SK-N-SH (cell line): ENCODE measurements at regions not wholly inside any gene's neighbourhood (a gene's known extent, or its start where the extent isn't known, plus 50 kb on each side); places are given as distances from the start of the nearest gene placed in this dataset.

Experiments used
- CTCF ChIA-PET: fragments of 300-600, 350-600 bp; formaldehyde crosslinking; extraction: SDS; loops from one replicate; lab custom pipeline; 2021; lab: Yijun Ruan, JAX
- POLR2A ChIA-PET: fragments of 350-600 bp; sonication (Branson Sonifier 250); formaldehyde crosslinking; extraction: SDS; loops from one replicate; lab custom pipeline; 2020; ENCODE audit warnings: antibody characterized with exemption, inconsistent platforms; lab: Yijun Ruan, JAX
- DNase-seq: peaks from one replicate; pipeline ENCODE4 v3.0.0; 2012
- H2AFZ ChIP-seq: fragments of 200-600 bp; sonication (generic); 2 replicates; pipeline ENCODE4 v1.8.1; 2016; ENCODE audit warnings: antibody characterized with exemption, mild to moderate bottlenecking, low read depth
- H3F3A ChIP-seq: fragments of 200-600 bp; sonication (generic); replicated peaks from 2 replicates; pipeline ENCODE3; 2016; ENCODE audit warnings: antibody characterized with exemption, mild to moderate bottlenecking; ENCODE audit not compliant: insufficient read depth
- H3K27ac ChIP-seq, 2 experiments: fragments of 200-500 bp in 1 of 2; fragments of 200-600 bp in 1 of 2; sonication (Bioruptor generic) in 1 of 2; sonication (generic), shearing (Covaris generic) in 1 of 2; 2 replicates each; pipeline versions ENCODE4 v1.5.1 to v1.6.1; 2014 to 2016; ENCODE audit warnings: low read depth in 2 of 2, inconsistent platforms in 1 of 2, low read length in 1 of 2, mild to moderate bottlenecking in 1 of 2, mixed read lengths in 1 of 2
- H3K27me3 ChIP-seq: fragments of 200-600 bp; sonication (generic), shearing (Covaris generic); 2 replicates; pipeline ENCODE4 v1.6.1; 2016; ENCODE audit warnings: mixed run types; ENCODE audit not compliant: insufficient read depth
- H3K36me3 ChIP-seq, 2 experiments: fragments of 200-500 bp in 1 of 2; fragments of 200-600 bp in 1 of 2; sonication (Bioruptor generic) in 1 of 2; sonication (generic) in 1 of 2; replicated peaks in 1 of 2; 2 replicates each; pipeline versions ENCODE3 to v1.5.1; 2014 to 2016; ENCODE audit warnings: low read length in 1 of 2, mild to moderate bottlenecking in 1 of 2; ENCODE audit not compliant: insufficient read depth in 2 of 2, control insufficient read depth in 1 of 2
- H3K4me1 ChIP-seq, 2 experiments: fragments of 200-500 bp in 1 of 2; fragments of 200-600 bp in 1 of 2; sonication (Bioruptor generic) in 1 of 2; sonication (generic), shearing (Covaris generic) in 1 of 2; 2 replicates each; pipeline versions ENCODE4 v1.5.1 to v1.6.1; 2014 to 2016; ENCODE audit warnings: low read depth in 1 of 2, low read length in 1 of 2, mixed run types in 1 of 2; ENCODE audit not compliant: insufficient read depth in 2 of 2, control insufficient read depth in 1 of 2
- H3K4me2 ChIP-seq: fragments of 200-600 bp; sonication (generic), shearing (Covaris generic); 2 replicates; pipeline ENCODE4 v1.6.1; 2017; ENCODE audit warnings: mixed run types
- H3K4me3 ChIP-seq, 2 experiments: fragments of 200-500 bp in 1 of 2; fragments of 200-600 bp in 1 of 2; sonication (Bioruptor generic) in 1 of 2; sonication (generic), shearing (Covaris generic) in 1 of 2; 2 replicates each; pipeline versions ENCODE4 v1.5.1 to v1.8.1; 2014 to 2016; ENCODE audit warnings: low read depth in 2 of 2, inconsistent platforms in 1 of 2, low read length in 1 of 2, mild to moderate bottlenecking in 1 of 2, mixed read lengths in 1 of 2, moderate library complexity in 1 of 2
- H3K79me2 ChIP-seq: fragments of 200-600 bp; sonication (generic); 2 replicates; pipeline ENCODE4 v1.8.1; 2017; ENCODE audit warnings: mild to moderate bottlenecking; ENCODE audit not compliant: insufficient read depth
- H3K9ac ChIP-seq: fragments of 200-600 bp; sonication (generic); 2 replicates; pipeline ENCODE4 v1.6.1; 2017; ENCODE audit warnings: mixed run types
- H3K9me2 ChIP-seq: fragments of 200-600 bp; sonication (generic); 2 replicates; pipeline ENCODE4 v1.6.1; 2017; ENCODE audit warnings: mixed run types
- H3K9me3 ChIP-seq: fragments of 200-600 bp; sonication (generic); 2 replicates; pipeline ENCODE4 v1.6.1; 2017; ENCODE audit warnings: mixed run types, mild to moderate bottlenecking, moderate library complexity
- H4K20me1 ChIP-seq: fragments of 200-600 bp; sonication (generic); 2 replicates; pipeline ENCODE4 v1.6.1; 2017; ENCODE audit warnings: mild to moderate bottlenecking, mixed run types; ENCODE audit not compliant: insufficient read depth
- CTCF ChIP-seq: fragments of 200-600 bp; sonication (generic); IDR thresholded peaks from 2 replicates; pipeline ENCODE4 v1.6.1; 2017; ENCODE audit warnings: antibody characterized with exemption, mild to moderate bottlenecking, moderate library complexity
- FOSL2 ChIP-seq: IDR thresholded peaks from 2 replicates; pipeline ENCODE4 v1.4.0; 2012; ENCODE audit warnings: low read depth, mild to moderate bottlenecking, moderate library complexity, borderline replicate concordance
- FOXJ3 ChIP-seq: sonication (generic); formaldehyde crosslinking; IDR thresholded peaks from 2 replicates; pipeline ENCODE4 v1.5.1; 2020; ENCODE audit warnings: mild to moderate bottlenecking, missing genetic modification reagents
- GABPA ChIP-seq: IDR thresholded peaks from 2 replicates; pipeline ENCODE4 v1.4.0; 2012; ENCODE audit warnings: low read depth, mild to moderate bottlenecking
- GATA2 ChIP-seq: sonication (generic); formaldehyde crosslinking; IDR thresholded peaks from 2 replicates; pipeline ENCODE4 v1.5.0; 2020; ENCODE audit warnings: mild to moderate bottlenecking, missing genetic modification reagents
- JUND ChIP-seq: IDR thresholded peaks from 2 replicates; pipeline ENCODE4 v1.4.0; 2012
- MXI1 ChIP-seq: IDR thresholded peaks from 2 replicates; pipeline ENCODE4 v1.6.1; 2012; ENCODE audit warnings: mild to moderate bottlenecking, low read depth, low read length, improper control_type of control experiment
- NRF1 ChIP-seq: IDR thresholded peaks from 2 replicates; pipeline ENCODE4 v1.6.1; 2012; ENCODE audit warnings: low read depth, mild to moderate bottlenecking, low read length
- POLR2AphosphoS5 ChIP-seq: IDR thresholded peaks from 2 replicates; pipeline ENCODE4 v1.6.1; 2012; ENCODE audit warnings: low read depth, low read length
- RAD21 ChIP-seq: IDR thresholded peaks from 2 replicates; pipeline ENCODE4 v1.6.1; 2012; ENCODE audit warnings: mild to moderate bottlenecking, low read length
- RXRA ChIP-seq: IDR thresholded peaks from 2 replicates; pipeline ENCODE4 v1.4.0; 2012; ENCODE audit warnings: low read depth, mild to moderate bottlenecking, borderline replicate concordance
- SMC3 ChIP-seq: IDR thresholded peaks from 2 replicates; pipeline ENCODE4 v1.6.1; 2012; ENCODE audit warnings: low read depth, low read length, improper control_type of control experiment
- TAF1 ChIP-seq: IDR thresholded peaks from 2 replicates; pipeline ENCODE4 v1.6.1; 2012; ENCODE audit warnings: low read depth, mild to moderate bottlenecking, low read length, moderate library complexity, borderline replicate concordance
- TCF12 ChIP-seq: IDR thresholded peaks from 2 replicates; pipeline ENCODE4 v1.4.0; 2012
- TEAD4 ChIP-seq: IDR thresholded peaks from 2 replicates; pipeline ENCODE4 v1.4.0; 2012; ENCODE audit warnings: mild to moderate bottlenecking, borderline replicate concordance; ENCODE audit not compliant: insufficient read depth
- USF1 ChIP-seq: IDR thresholded peaks from 2 replicates; pipeline ENCODE4 v1.4.0; 2012; ENCODE audit warnings: low read depth, borderline replicate concordance
- ZBTB33 ChIP-seq: IDR thresholded peaks from 2 replicates; pipeline ENCODE4 v1.4.0; 2012; ENCODE audit warnings: low read depth, borderline replicate concordance
- WGBS: methylation state at CpG from one replicate; pipeline ENCODE4 v1.1.6; 2017; ENCODE audit warnings: low lambda C conversion rate; 5-methylcytosine and 5-hydroxymethylcytosine counted together
- TF ChIP-seq, protein P1 (sequence below): fragments of 150-350 bp; IDR thresholded peaks from 2 replicates; pipeline ENCODE4 v1.6.1; 2016; ENCODE audit warnings: mild to moderate bottlenecking, low read depth, low read length
- TF ChIP-seq, protein P2 (sequence below): IDR thresholded peaks from 2 replicates; pipeline ENCODE4; 2012

- no peaks in the 10 kb centered on the region for H4K20me1 ChIP-seq
- TF ChIP-seq JUND = no peak
- no peak for TF ChIP-seq RXRA
- no peaks in the 10 kb centered on the region for H3F3A ChIP-seq
- H3K4me3 ChIP-seq = no peak overlapping the region
- H3K27ac ChIP-seq = 0 out of 4 replicates have a peak overlapping the region, but pooled peaks of 1 of the 2 experiments have one; percentile 6
- POLR2A ChIA-PET = no interaction called here
- H3K4me2 ChIP-seq = no peak overlapping the region
- no peaks in the 10 kb centered on the region for H3K27me3 ChIP-seq
- H3K4me1 ChIP-seq = no peaks in the 10 kb centered on the region; a peak in 1 of 4 replicates
- H2AFZ ChIP-seq = no peak overlapping the region
- 76% methylated on average over 7 of the region's 7 CpGs for WGBS
- H3K9me2 ChIP-seq = no peaks in the 10 kb centered on the region
- CTCF ChIA-PET = interaction anchor here (1.0 to 1.7 kb wide), 13 partner anchors 9 to 371 kb away, joined by 3 to 11 read pairs (median 3); no protein-coding TSS in a partner anchor
- no peak for DNase-seq
- H3K79me2 ChIP-seq = no peaks in the 10 kb centered on the region
- H3K9ac ChIP-seq = no peak overlapping the region
- no peaks in the 10 kb centered on the region for H3K9me3 ChIP-seq
- H3K36me3 ChIP-seq = no peaks in the 10 kb centered on the region
Observed at GRCh38 chr2:55772109-55772980, 78.7 kb upstream of the PNPT1 start.

DNA sequence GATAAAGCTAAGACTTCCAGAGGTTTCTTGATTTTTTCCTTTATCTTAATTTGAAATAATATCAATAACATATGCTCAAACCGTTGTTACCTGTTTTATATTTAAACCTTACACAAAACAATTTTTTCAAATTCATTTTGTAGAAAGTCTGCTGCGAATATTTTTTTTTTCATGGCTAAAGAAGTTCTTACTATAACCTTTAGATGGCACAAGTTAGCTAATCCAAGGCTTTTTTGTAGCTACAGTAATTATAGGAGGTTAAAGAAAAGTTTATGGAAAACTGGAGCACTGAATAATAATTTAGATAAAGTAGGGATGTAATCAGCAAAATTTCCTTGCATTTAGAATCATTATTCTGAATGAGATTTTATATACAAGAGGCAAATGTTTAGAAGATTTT is 78.0 kb upstream of the PNPT1 start:
- DNase-seq = peak; percentile 26
- Histone ChIP-seq H3F3A (no peaks in the 10 kb centered on the region), H3K4me1 (no peaks in the 10 kb centered on the region; a peak in 1 of 4 replicates), H4K20me1 (no peaks in the 10 kb centered on the region), H3K79me2 (no peaks in the 10 kb centered on the region), H3K4me2 (no peak overlapping the region), H3K36me3 (no peaks in the 10 kb centered on the region), H3K9me3 (no peaks in the 10 kb centered on the region), H3K4me3 (no peak overlapping the region), H3K27ac (0 out of 4 replicates have a peak overlapping the region, but pooled peaks of 1 of the 2 experiments have one; percentile 6), H3K9me2 (no peaks in the 10 kb centered on the region), H3K27me3 (no peaks in the 10 kb centered on the region), H2AFZ (no peak overlapping the region), H3K9ac (no peak overlapping the region)
- TF ChIP-seq GATA2 (CRISPR knock-in tag) (no peak), FOSL2 (no peak), MXI1 (no peak), NRF1 (no peak), GABPA (no peak), CTCF (peak; percentile 85), POLR2AphosphoS5 (no peak), RAD21 (peak; percentile 72), USF1 (no peak), TCF12 (no peak), SMC3 (peak; percentile 48), TAF1 (no peak), TEAD4 (no peak), FOXJ3 (CRISPR knock-in tag) (no peak), ZBTB33 (no peak)
- TF ChIP-seq, protein P1, sequence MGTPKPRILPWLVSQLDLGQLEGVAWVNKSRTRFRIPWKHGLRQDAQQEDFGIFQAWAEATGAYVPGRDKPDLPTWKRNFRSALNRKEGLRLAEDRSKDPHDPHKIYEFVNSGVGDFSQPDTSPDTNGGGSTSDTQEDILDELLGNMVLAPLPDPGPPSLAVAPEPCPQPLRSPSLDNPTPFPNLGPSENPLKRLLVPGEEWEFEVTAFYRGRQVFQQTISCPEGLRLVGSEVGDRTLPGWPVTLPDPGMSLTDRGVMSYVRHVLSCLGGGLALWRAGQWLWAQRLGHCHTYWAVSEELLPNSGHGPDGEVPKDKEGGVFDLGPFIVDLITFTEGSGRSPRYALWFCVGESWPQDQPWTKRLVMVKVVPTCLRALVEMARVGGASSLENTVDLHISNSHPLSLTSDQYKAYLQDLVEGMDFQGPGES = no peak
- TF ChIP-seq, protein P2, sequence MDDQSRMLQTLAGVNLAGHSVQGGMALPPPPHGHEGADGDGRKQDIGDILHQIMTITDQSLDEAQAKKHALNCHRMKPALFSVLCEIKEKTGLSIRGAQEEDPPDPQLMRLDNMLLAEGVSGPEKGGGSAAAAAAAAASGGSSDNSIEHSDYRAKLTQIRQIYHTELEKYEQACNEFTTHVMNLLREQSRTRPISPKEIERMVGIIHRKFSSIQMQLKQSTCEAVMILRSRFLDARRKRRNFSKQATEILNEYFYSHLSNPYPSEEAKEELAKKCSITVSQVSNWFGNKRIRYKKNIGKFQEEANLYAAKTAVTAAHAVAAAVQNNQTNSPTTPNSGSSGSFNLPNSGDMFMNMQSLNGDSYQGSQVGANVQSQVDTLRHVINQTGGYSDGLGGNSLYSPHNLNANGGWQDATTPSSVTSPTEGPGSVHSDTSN = no peak
- ChIA-PET CTCF (interaction anchor here (0.6 to 1.7 kb wide), 15 partner anchors 9 to 666 kb away, joined by 3 to 11 read pairs (median 3); no protein-coding TSS in a partner anchor), POLR2A (no interaction called here)
- WGBS = 2% methylated on average over 2 of the region's 2 CpGs
